Keratinocyte (primary cell): ENCODE measurements at regions not wholly inside any gene's neighbourhood (a gene's known extent, or its start where the extent isn't known, plus 50 kb on each side); places are given as distances from the start of the nearest gene placed in this dataset.

ENCODE experiments used
- CTCF ChIP-seq, 3 experiments: IDR thresholded peaks in 1 of 3; conservative IDR thresholded peaks in 1 of 3; optimal IDR thresholded peaks in 1 of 3; 2 replicates in 2 of 3; 3 replicates in 1 of 3; pipeline versions ENCODE3 to v1.5.1; 2011; ENCODE audit warnings: low read length in 3 of 3, mild to moderate bottlenecking in 3 of 3, moderate library complexity in 2 of 3, control low read depth in 1 of 3, inconsistent platforms in 1 of 3; ENCODE audit not compliant: insufficient read depth in 2 of 3; ENCODE audit errors: extremely low read depth in 1 of 3
- EZH2 ChIP-seq: IDR thresholded peaks from one replicate; pipeline ENCODE4 v1.6.1; 2012; ENCODE audit warnings: inconsistent platforms, mild to moderate bottlenecking, low read length, moderate library complexity

GRCh38 chr20:55174635-55175034 lies 699.2 kb downstream of the DOK5 start:
- TF ChIP-seq EZH2 (no peak), CTCF (optimal IDR thresholded peaks at IDR 0.05 in 1 of 3, IDR thresholded peaks at IDR 0.05 in 1 of 3, conservative IDR thresholded peaks at IDR 0.05 in 1 of 3; ENCODE audit: extremely low read depth in 1 of 3, insufficient read depth in 2 of 3, low read length in 3 of 3) (no peak)
